ENCODE measurements at regions not wholly inside any gene's neighbourhood (a gene's known extent, or its start where the extent isn't known, plus 50 kb on each side); places are given as distances from the start of the nearest gene placed in this dataset.
"Not testable (repeated sequence)": the region's sequence is repeated elsewhere in the genome, so short reads cannot be mapped to it uniquely, and the experiment has no call there.

- DNase-seq, result no peak
Measured at GRCh38 chr6:97697456-97697855, 414.4 kb upstream of the MMS22L start.

GRCh38 chr6:97701801-97702200 lies 418.8 kb upstream of the MMS22L start:
- DNase-seq, result no peak

GRCh38 chr6:97702248-97702647 lies 419.2 kb upstream of the MMS22L start:
- no peak for DNase-seq

- no peak for DNase-seq
Measured at GRCh38 chr6:97703661-97704060, 420.6 kb upstream of the MMS22L start.

GRCh38 chr6:97705568-97705967 lies 422.6 kb upstream of the MMS22L start:
- peak; percentile 6 to 26 for DNase-seq

- DNase-seq, result no peak
Measured at GRCh38 chr6:97712751-97713150, 429.7 kb upstream of the MMS22L start.

GRCh38 chr6:97714772-97715171 lies 431.8 kb upstream of the MMS22L start:
- no peak for DNase-seq

GRCh38 chr6:97717086-97717485 lies 434.1 kb upstream of the MMS22L start:
- no peak for DNase-seq

- no peak for DNase-seq
Measured at GRCh38 chr6:97726378-97726777, 443.4 kb upstream of the MMS22L start.

GRCh38 chr6:97732045-97732444 lies 449.0 kb upstream of the MMS22L start:
- no peak for DNase-seq

- no peak for DNase-seq
Measured at GRCh38 chr6:97757575-97757974, 474.6 kb upstream of the MMS22L start.

GRCh38 chr6:97765461-97765860 lies 482.4 kb upstream of the MMS22L start:
- DNase-seq, result no peak

- DNase-seq, result no peak
Measured at GRCh38 chr6:97771372-97771771, 488.4 kb upstream of the MMS22L start.

- no peak for DNase-seq
Measured at GRCh38 chr6:97775012-97775411, 492.0 kb upstream of the MMS22L start.

- no peak for DNase-seq
Measured at GRCh38 chr6:97778290-97779038, 495.4 kb upstream of the MMS22L start.

- DNase-seq, result not testable (repeated sequence)
Measured at GRCh38 chr6:97779039-97779766, 496.2 kb upstream of the MMS22L start.

- DNase-seq, result no peak
Measured at GRCh38 chr6:97790926-97791590, 508.0 kb upstream of the MMS22L start.

GRCh38 chr6:97805596-97805995 lies 522.6 kb upstream of the MMS22L start:
- no peak for DNase-seq

GRCh38 chr6:97812940-97813339 lies 529.9 kb upstream of the MMS22L start:
- no peak for DNase-seq

- DNase-seq, result no peak
Measured at GRCh38 chr6:97813889-97814567, 531.0 kb upstream of the MMS22L start.

GRCh38 chr6:97815301-97815812 lies 532.3 kb upstream of the MMS22L start:
- DNase-seq, result no peak

GRCh38 chr6:97816526-97816925 lies 533.5 kb upstream of the MMS22L start:
- no peak for DNase-seq

- DNase-seq, result no peak
Measured at GRCh38 chr6:97819710-97820109, 536.7 kb upstream of the MMS22L start.
